ENCODE measurements at regions not wholly inside any gene's neighbourhood (a gene's known extent, or its start where the extent isn't known, plus 50 kb on each side); places are given as distances from the start of the nearest gene placed in this dataset.

GRCh38 chr2:56109994-56110393, 73.8 kb upstream of the CCDC85A start:
- H3K79me2 ChIP-seq (ENCODE audit: control insufficient read depth, insufficient read depth, low read length) = no peaks in the 10 kb centered on the region
- no peaks in the 10 kb centered on the region for H3K36me3 ChIP-seq (ENCODE audit: control insufficient read depth in 2 of 2, insufficient read depth in 2 of 2, low read length in 1 of 2)
- TF ChIP-seq SREBF1 (IDR thresholded peaks at IDR 0.05; ENCODE audit: low read length) (no peak), CHD1 (IDR thresholded peaks at IDR 0.05; ENCODE audit: low read depth, low read length) (no peak), TAF1 (IDR thresholded peaks at IDR 0.05; ENCODE audit: borderline replicate concordance, low read depth, low read length) (no peak), NR2C1 (IDR thresholded peaks at IDR 0.05) (no peak), ZBTB40 (IDR thresholded peaks at IDR 0.05; ENCODE audit: borderline replicate concordance) (no peak), BCLAF1 (IDR thresholded peaks at IDR 0.05) (no peak), TCF3 (IDR thresholded peaks at IDR 0.05; ENCODE audit: borderline replicate concordance, insufficient read depth, low read depth, low read length) (no peak)
- no peaks in the 10 kb centered on the region for H3K27me3 ChIP-seq (replicated peaks in 1 of 2; ENCODE audit: control insufficient read depth in 2 of 2, insufficient read depth in 2 of 2, low read length in 1 of 2)
- DNase-seq (ENCODE audit: low read depth, low spot score) (no peak), FAIRE-seq (no peak), ATAC-seq (no peak)
- intact Hi-C loops (cut with micrococcal nuclease; ENCODE audit: unreplicated experiment) = no loop called here
- SMC1A ChIA-PET (ENCODE audit: uncharacterized antibody, unreplicated experiment) = no interaction called here
- H3K4me2 ChIP-seq (ENCODE audit: control insufficient read depth, insufficient read depth) = no peak overlapping the region
- H3K9ac ChIP-seq (ENCODE audit: control insufficient read depth, insufficient read depth, low read length) = no peak overlapping the region
- POLR2A ChIA-PET = no interaction called here
- BruUV-seq (replicated peaks) = no TSS peak
- RAD21 ChIA-PET (ENCODE audit: unreplicated experiment) = no interaction called here
- no peaks in the 10 kb centered on the region for H3K9me3 ChIP-seq (replicated peaks; ENCODE audit: control insufficient read depth, insufficient read depth, low read length)
- in situ Hi-C loops (cut with MboI) = no loop called here
- CTCF ChIA-PET = interaction anchor here (1.3 kb wide), 1 partner anchor 10 kb away, joined by 3 read pairs; no protein-coding TSS in a partner anchor
- no peak overlapping the region for H2AFZ ChIP-seq (ENCODE audit: control insufficient read depth, low read depth, low read length)
- H3K27ac ChIP-seq (ENCODE audit: control insufficient read depth, insufficient read depth) = no peak overlapping the region
- H3K4me3 ChIP-seq = no peak overlapping the region
- no peaks in the 10 kb centered on the region for H3K4me1 ChIP-seq (ENCODE audit: control insufficient read depth, insufficient read depth, low read length)
- no peaks in the 10 kb centered on the region for H4K20me1 ChIP-seq (ENCODE audit: control insufficient read depth, insufficient read depth)

All from GM12878 (cell line).